GM18508 (cell line): ENCODE measurements at regions not wholly inside any gene's neighbourhood (a gene's known extent, or its start where the extent isn't known, plus 50 kb on each side); places are given as distances from the start of the nearest gene placed in this dataset.
"Not testable (repeated sequence)": the region's sequence is repeated elsewhere in the genome, so short reads cannot be mapped to it uniquely, and the experiment has no call there.

ENCODE experiments used
- ATAC-seq: cut with Tn5 transposase; IDR thresholded peaks from one replicate; pipeline ENCODE4 v1.9.1; 2021; ENCODE audit warnings: moderate number of reproducible peaks; ENCODE audit not compliant: insufficient read depth, unreplicated experiment

DNA sequence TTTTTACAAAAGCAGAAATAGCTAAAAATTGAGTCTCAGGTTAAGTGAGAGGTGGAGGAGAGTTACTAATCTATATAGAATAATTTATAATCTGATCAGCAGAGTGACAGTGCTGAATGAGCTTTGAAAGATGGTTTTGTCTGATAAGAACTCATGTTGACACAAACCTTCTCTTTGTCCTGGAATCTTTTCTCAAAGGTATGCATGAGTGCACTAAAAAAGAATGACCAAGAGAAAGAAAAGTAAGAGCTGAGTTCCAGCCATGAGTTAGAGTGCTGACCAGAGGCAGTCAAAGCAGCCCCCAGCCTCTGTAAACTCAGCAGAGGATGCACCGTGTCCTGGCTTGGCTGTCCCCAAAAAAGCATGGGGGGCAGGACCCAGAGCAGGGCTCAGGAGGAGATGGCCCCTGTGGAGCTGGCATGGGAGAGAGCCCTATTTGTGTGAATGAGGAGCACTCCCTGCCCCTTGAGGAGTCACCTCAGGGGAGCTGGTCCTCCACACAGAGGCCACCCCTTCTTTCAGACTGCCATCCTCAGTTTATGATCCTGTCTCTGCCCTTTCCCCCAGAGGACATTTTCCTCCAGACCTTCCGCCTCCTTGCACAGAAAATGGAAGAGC, 129.8 kb downstream of the SEC23A start:
- ATAC-seq = no peak

DNA sequence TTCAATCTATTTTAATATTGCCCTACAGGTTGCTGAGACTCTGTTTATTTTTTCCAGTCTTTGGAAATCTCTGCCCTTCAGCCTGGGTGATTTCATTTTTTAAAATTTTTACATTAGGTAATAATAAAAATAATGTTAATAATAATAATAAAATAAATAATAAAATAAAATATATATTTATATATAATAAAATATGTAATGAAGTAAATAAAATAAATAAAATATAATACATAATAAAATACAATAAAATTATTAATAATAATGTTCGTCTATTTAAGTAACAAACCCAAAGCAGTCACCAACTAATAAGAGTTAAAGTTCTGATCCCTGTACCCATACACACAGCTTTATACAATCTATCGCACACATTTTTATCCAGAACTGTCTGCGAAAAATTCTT, 130.5 kb downstream of the SEC23A start:
- no peak for ATAC-seq

DNA sequence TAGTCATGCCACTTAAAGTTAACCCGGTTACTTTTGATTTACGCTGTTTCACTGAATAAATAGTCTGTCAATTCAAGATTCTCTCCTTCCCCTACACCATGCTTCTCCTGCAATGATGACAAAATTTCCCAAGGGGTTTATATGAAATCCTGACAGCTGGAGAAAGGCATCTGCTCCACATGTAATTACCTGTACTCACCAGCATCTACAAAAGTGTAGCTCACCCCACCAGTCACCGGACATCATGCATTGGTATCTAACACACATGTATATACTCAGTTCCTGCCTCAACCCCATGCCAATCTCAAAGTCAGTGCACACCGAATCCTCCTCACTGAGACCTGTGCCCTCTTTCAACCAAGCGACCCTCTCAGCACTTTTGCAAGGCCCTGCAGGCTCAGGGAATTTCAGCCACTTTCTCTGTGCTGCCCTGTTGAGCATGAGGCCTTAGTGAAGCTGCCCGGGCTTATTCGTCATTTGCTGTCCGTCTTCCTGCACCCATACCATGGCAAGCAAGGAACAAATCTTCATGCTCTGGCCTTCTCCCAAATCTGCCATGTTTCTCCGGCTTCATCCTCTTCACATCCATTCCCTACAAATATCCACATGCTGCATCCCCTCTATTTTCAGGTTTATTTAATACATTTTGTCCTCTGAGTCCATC, 131.6 kb downstream of the SEC23A start:
- ATAC-seq = no peak

DNA sequence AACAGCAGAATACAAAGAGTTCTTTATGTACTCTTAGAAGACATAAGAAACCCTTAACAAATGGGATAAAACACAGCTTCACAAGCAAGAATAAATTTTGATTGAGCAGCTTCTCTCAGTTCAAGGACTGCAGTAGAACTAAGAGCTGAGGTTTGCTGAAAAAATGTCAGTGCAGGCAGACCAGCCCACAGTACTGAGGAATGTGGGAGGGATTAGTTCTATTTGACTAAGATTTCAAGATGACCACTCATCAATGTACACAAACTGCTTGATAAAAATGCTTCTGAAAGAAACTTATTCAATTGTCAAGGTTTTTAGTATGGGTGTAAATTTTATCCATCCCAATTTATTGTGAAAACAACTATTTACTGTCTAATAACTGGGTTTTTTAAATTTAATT, 138.4 kb downstream of the SEC23A start:
- no peak for ATAC-seq

DNA sequence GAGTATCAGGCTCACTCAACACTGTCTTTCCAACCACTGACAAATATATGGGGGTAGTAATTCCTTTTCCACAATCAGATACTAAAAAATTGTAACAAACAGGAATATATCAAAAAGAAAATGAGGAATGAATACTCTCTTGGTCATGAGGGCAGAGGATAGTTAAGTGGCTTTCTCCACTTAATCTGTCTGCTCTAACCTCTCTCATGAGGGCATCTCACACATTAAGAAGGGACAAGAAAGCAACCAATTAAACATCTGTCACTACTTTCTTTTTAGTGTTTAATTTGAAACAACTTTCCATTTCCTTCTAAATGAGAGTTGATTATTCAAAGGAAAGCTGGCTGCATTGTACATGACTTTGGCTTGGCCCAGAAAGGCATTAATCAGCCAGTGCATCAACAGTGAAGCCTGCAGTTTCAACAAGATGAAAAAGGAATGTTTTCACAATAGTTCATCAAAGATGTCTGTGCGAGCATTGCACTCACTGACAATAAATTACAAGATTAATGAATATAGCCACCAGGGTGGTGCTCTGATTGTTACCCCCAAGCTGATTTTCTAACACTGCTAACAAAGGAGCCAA, 142.0 kb downstream of the SEC23A start:
- no peak for ATAC-seq

DNA sequence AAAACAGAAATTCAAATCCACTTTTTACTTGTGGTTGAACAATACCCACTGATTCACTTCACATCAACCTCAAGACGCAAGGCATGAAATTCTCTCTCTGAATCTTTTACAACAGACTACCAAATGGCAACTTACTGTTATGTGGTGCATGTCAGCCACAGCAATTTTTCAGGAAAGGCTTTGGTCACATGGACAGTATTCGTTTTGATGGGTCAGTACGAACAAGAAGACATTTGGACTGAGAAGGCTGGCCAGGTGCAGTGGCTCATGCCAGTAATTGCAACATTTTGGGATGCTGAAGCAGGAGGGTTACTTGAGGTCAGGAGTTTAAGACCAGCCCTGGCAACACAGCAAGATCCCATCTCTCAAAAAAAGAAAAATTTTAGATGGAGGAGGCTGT, 144.0 kb downstream of the SEC23A start:
- ATAC-seq = no peak

- no peak for ATAC-seq
Measured at GRCh38 chr14:38958589-38958988, 144.4 kb downstream of the SEC23A start.

- no peak for ATAC-seq
Measured at GRCh38 chr14:38951451-38951850, 151.6 kb downstream of the SEC23A start.

DNA sequence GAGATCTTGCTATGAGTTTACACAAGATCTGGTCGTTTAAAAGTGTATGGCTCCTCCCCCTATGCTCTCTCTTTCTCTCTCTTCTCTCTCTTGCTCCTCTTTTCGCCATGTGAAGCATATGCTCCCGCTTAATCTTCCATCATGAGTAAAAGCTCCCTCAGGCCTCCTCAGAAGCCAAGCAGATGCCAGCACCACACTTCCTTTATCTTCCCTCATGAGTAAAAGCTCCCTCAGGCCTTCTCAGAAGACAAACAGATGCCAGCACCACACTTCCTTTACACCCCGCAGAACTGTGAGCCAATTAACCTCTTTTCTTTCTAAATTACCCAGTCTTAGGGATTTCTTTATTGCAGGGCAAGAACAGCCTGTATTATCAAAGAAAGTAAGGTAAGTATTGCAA, 152.4 kb downstream of the SEC23A start:
- ATAC-seq = no peak

DNA sequence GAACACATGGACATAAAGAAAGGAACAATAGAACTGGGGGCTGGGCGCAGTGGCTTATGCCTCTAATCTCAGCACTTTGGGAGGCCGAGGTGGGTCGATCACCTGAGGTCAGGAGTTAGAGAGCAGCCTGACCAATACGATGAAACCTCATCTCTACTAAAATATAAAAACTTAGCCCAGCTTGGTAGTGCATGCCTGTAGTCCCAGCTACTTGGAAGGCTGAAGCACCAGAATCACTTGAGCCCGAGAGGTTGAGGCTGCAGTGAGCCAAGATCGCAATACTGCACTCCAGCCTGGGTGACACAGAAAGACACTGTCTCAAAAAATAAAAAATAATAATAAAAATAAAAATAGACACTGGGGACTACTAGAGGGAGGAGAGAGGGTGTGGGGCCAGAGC, 154.5 kb downstream of the SEC23A start:
- ATAC-seq = no peak

GRCh38 chr14:38948171-38948570, 154.9 kb downstream of the SEC23A start:
- ATAC-seq = no peak

DNA sequence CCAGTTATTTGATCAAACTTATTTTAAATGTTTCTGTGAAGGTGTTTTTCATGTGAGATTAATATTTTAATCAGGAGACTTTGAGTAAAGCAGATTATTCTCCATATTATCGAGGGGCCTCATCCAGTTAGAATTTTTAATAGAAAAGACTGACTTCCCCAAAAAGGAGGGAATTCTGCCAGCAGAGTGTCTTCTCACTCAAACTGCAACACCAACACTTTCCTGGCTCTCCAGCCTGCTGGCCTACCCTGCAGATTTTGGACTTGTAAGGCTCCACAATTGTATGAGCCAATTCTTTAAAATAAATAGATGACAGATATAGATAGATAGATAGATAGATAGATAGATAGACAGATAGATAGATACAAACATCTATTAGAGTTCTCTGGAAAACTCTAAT, 155.7 kb downstream of the SEC23A start:
- ATAC-seq = no peak

DNA sequence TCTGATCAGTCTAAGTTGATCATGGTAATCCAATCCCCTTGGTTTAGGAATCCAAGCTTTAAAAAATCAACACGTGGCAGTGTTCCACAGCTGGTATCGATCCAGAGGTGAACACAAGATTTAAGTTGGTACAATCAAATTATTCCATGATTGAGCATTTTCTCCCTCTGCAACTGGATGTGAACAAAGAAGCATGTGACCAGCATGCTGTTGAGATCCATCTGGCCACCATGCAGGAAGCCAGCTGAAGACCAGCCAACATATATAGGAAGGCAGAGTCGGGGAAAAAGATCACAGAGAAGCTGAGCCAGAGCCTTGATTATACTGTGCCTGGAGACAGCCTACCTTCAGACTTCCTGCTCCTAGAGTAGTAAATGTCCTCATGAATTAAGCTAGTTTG, 158.3 kb downstream of the SEC23A start:
- no peak for ATAC-seq

DNA sequence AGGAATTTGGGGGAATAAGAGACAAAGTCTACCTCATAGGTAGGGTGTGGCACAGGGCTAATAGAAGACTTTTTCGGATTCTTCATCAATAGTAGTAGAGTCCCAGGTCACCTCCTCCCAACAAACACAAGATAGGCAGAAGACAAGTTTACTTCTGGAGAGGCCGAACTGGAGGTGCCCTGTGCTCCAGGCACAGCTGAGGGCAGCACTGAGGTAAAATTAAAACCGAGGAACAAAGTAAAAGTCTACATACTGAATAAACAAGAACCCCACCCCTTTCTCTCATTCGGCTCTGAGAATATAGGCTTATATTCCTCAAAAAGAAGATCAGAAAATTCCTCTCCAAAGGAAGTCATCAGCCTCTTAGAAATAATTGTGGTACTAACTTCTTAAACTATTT, 161.5 kb downstream of the SEC23A start:
- no peak for ATAC-seq

DNA sequence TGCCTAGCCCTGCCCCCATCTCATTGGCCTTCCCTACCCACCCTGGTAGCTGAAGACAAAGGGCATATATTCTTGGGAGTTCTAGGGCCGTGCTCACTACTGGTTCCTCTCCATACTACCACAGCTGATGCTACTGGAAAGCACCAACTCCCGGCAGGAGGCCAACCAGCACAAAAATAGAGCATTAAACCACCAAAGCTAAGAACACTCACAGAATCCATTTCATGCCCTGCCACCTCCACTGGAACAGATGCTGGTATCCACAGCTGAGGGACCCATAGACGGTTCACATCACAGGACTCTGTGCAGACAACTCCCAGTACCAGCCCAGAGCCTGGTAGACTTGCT, 170.4 kb downstream of the SEC23A start:
- ATAC-seq = not testable (repeated sequence)

DNA sequence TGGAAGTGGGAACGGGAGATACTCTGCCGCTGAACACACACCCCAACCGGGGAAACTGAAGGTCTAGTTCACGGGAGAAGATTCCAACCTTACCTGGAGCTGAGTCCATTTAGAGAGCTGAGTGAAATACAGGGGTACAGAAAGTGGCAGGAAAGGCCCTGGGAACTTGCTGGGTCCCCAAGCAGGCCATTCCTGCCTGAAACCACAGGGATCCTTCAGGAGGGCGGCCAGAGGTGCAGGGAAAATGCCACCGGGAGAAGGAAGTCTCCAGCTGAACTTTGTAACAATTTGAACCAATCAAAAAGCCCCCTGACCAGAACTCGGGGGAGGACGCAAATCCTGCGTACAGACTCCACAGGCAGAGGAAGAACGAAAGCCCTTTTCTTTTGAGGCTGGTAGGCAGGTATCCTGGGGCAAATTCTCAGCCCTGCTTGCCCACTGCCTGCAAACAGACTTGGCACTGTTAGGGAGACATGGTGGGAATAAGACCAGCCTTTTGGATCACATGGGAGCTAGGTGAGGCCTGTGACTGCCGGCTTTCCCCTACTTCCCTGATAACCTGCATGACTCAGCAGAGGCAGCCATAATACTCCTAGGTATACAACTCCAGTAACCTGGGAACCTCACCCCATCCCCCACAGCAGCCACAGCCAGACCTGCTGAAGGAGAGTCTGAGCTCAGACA, 170.9 kb downstream of the SEC23A start:
- ATAC-seq = no peak

DNA sequence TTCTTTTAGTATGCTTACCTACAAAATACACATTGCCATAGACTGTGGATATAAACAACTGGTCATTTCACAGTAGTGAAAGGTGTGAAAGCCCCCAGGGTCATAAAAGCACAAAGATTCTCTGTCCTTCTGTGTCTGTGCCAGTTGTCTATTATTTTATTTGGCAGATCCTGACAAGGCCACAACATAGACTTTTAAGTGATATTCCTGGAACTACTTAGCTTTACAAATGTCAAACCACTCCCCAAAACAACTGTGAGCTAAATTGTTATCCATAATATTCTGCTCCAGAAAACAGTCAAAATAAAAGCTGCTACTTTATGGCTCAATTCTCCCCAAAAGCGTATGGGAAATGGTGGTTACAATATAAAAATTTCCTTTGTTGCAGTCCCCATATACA, 172.1 kb downstream of the SEC23A start:
- ATAC-seq = no peak

- ATAC-seq = no peak
Measured at GRCh38 chr14:38930022-38930421, 173.0 kb downstream of the SEC23A start.

- ATAC-seq = no peak
Measured at GRCh38 chr14:38929416-38929815, 173.6 kb downstream of the SEC23A start.

DNA sequence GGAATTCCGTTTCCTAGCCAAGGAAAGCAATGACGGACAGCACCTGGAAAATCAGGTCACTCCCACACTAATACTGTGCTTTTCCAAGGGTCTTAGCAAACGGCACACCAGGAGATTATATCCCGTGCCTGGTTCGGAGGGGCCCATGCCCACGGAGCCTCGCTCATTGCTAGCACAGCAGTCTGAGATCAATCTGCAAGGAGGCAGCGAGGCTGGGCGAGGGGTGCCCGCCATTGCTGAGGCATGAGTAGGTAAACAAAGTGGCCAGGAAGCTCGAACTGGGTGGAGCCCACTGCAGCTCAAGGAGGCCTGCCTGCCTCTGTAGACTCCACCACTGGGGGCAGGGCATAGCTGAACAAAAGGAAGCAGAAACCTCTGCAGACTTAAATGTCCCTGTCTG, 181.1 kb downstream of the SEC23A start:
- ATAC-seq = not testable (repeated sequence)

- no peak for ATAC-seq
Measured at GRCh38 chr14:38915125-38915524, 187.9 kb downstream of the SEC23A start.

GRCh38 chr14:38910092-38910491, 192.9 kb downstream of the SEC23A start:
- no peak for ATAC-seq
